ENCODE measurements at regions not wholly inside any gene's neighbourhood (a gene's known extent, or its start where the extent isn't known, plus 50 kb on each side); places are given as distances from the start of the nearest gene placed in this dataset.

DNA sequence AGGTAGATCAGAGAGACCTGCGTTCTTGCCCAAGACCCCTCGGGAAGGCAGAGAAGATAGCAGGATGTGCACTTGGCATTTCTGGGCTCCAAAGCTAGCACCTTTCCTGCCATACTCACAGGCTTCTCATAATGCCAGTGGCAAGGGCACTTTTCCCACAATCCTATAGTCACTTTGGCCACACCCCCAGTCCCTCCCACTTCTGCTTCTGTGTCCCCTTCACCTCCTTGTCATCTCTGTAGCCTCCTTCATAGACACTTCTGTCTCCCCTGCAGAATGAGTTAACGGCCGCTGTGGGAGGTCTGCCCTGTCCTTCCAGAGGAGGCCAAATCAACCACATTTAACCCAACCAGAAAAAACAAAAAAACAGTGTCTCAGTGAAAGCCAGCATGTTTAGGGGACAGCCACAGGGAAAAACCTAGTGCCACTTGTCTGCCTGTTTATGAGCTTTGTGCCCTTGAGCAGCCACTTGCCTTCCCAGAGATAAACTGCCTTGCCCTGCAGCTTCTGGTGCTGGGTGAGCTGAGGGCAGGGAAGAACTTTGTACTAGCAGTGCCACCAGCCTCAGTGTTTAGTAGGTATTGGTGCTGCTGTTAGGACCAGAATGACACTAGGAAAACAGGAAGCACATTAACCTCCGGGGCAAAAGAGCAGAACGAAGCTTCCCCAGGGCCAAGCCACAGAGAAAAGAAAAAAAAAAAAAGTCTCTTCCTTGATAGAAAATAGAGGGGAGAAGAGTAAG, 193.0 kb upstream of the PWP1 start:
- 54 to 62% methylated on average over 6 of the region's 6 CpGs for WGBS, 2 donors
- DNase-seq (no peak), ATAC-seq (ENCODE audit: insufficient read depth, low FRiP score) (no peak)

DNA sequence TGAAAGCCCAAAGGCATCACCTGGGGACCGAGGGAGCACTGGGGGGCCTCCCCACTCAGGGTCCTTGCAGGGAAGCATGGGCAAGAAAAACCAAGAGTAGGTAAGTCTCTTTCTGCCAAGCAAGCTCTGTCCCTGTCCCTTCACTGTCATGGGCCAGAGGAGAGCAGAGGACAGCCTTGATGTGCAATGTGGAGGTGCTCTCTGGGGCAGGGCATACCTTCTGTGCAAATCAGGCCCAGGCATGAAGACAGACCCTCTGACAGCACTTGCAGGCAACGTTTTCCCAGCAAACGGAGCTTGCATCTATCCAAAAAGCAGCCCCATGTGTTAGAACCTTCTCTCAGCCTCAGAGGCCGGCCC, 192.5 kb upstream of the PWP1 start:
- no peaks in the 10 kb centered on the region for H3K36me3 ChIP-seq (ENCODE audit: control insufficient read depth in 4 of 4, insufficient read depth in 4 of 4, low read length in 4 of 4)
- whole genome bisulfite sequencing, 2 donors, result 73 to 80% methylated on average over 4 of the region's 4 CpGs

More for the DNA sequence above, 193.0 kb upstream of the PWP1 start:
- Histone ChIP-seq H3K27me3 (ENCODE audit: control insufficient read depth in 3 of 3, insufficient read depth in 3 of 3, low read length in 2 of 3) (no peaks in the 10 kb centered on the region), H3K36me3 (ENCODE audit: control insufficient read depth in 4 of 4, insufficient read depth in 4 of 4, low read length in 4 of 4) (no peaks in the 10 kb centered on the region), H3K4me1 (ENCODE audit: control insufficient read depth in 5 of 5, insufficient read depth in 5 of 5, low read length in 5 of 5) (no peaks in the 10 kb centered on the region), H3K9me3 (ENCODE audit: control insufficient read depth in 4 of 4, insufficient read depth in 3 of 4, low read length in 3 of 4) (peaks cover 0 to 2% (median 0%) of the 10 kb centered on the region in 4 donors), H3K27ac (ENCODE audit: low read depth in 1 of 2, low read length in 1 of 2) (no peak overlapping the region), H3K4me3 (no peak overlapping the region), H3K9ac (ENCODE audit: insufficient read depth in 1 of 2, low read length in 2 of 2) (no peak overlapping the region)
- TF ChIP-seq, protein P1, sequence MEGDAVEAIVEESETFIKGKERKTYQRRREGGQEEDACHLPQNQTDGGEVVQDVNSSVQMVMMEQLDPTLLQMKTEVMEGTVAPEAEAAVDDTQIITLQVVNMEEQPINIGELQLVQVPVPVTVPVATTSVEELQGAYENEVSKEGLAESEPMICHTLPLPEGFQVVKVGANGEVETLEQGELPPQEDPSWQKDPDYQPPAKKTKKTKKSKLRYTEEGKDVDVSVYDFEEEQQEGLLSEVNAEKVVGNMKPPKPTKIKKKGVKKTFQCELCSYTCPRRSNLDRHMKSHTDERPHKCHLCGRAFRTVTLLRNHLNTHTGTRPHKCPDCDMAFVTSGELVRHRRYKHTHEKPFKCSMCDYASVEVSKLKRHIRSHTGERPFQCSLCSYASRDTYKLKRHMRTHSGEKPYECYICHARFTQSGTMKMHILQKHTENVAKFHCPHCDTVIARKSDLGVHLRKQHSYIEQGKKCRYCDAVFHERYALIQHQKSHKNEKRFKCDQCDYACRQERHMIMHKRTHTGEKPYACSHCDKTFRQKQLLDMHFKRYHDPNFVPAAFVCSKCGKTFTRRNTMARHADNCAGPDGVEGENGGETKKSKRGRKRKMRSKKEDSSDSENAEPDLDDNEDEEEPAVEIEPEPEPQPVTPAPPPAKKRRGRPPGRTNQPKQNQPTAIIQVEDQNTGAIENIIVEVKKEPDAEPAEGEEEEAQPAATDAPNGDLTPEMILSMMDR (IDR thresholded peaks at IDR 0.05; ENCODE audit: control extremely low read depth, extremely low read depth), result no peak

DNA sequence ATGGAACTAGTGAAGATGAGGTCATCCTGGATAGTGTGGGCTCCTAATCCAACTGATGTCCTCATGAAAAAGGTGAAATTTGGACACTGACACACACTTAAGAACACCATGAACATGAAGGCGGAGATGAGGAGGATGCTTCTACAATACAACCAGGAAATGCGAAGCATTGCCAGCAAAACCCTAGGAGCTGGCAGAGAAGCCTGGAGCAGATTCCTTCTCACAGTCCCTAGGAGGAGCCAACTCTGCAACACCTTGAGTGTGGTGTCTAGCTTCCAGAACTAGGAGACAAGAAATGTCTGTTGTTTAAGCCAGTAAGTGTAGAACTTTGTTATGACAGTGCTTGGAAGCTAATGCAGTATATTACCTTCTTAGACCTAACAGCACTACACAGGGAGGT, 191.9 kb upstream of the PWP1 start:
- Histone ChIP-seq H3K9me3 (ENCODE audit: control insufficient read depth in 4 of 4, insufficient read depth in 3 of 4, low read length in 3 of 4) (peaks cover 0 to 2% (median 0%) of the 10 kb centered on the region in 4 donors), H3K27me3 (ENCODE audit: control insufficient read depth in 3 of 3, insufficient read depth in 3 of 3, low read length in 2 of 3) (no peaks in the 10 kb centered on the region), H3K9ac (ENCODE audit: insufficient read depth in 1 of 2, low read length in 2 of 2) (no peak overlapping the region), H3K4me3 (no peak overlapping the region), H3K4me1 (ENCODE audit: control insufficient read depth in 5 of 5, insufficient read depth in 5 of 5, low read length in 5 of 5) (no peaks in the 10 kb centered on the region), H3K36me3 (ENCODE audit: control insufficient read depth in 4 of 4, insufficient read depth in 4 of 4, low read length in 4 of 4) (no peaks in the 10 kb centered on the region), H3K27ac (ENCODE audit: low read depth in 1 of 2, low read length in 1 of 2) (no peak overlapping the region)
- no peak for DNase-seq
- WGBS, 2 donors, result 92 to 93% methylated on average over 2 of the region's 2 CpGs
- TF ChIP-seq, protein P1 (IDR thresholded peaks at IDR 0.05; ENCODE audit: control extremely low read depth, extremely low read depth), result no peak
- ATAC-seq (ENCODE audit: insufficient read depth, low FRiP score), result no peak

More for the DNA sequence above, 192.5 kb upstream of the PWP1 start:
- Histone ChIP-seq H3K9ac (ENCODE audit: insufficient read depth in 1 of 2, low read length in 2 of 2) (no peak overlapping the region), H3K9me3 (ENCODE audit: control insufficient read depth in 4 of 4, insufficient read depth in 3 of 4, low read length in 3 of 4) (peaks cover 0 to 2% (median 0%) of the 10 kb centered on the region in 4 donors), H3K27me3 (ENCODE audit: control insufficient read depth in 3 of 3, insufficient read depth in 3 of 3, low read length in 2 of 3) (no peaks in the 10 kb centered on the region), H3K27ac (ENCODE audit: low read depth in 1 of 2, low read length in 1 of 2) (no peak overlapping the region), H3K4me3 (no peak overlapping the region), H3K4me1 (ENCODE audit: control insufficient read depth in 5 of 5, insufficient read depth in 5 of 5, low read length in 5 of 5) (no peaks in the 10 kb centered on the region)
- no peak for ATAC-seq (ENCODE audit: insufficient read depth, low FRiP score)
- TF ChIP-seq, protein P1 (IDR thresholded peaks at IDR 0.05; ENCODE audit: control extremely low read depth, extremely low read depth), result no peak
- DNase-seq, result no peak

DNA sequence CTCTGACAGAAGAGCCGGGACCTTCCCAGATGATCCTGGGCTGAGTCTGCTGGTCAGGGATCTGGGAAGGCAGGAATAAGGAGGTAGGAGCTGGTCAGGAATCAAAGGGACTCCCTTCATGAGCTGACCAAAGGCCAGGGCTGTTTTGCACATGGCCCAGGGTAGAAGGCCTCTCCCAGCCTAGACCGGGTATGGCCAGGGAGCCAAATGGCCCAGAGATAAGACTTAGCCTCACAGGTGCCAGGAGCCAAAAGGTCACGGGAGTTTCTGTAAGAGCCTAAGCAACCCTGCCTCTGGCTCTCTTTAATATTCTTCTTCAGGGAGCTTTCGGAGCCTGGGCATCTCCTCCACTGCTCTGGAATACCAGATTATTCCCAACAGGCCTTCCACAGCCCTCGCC, 191.3 kb upstream of the PWP1 start:
- no peak overlapping the region for H3K9ac ChIP-seq (ENCODE audit: insufficient read depth in 1 of 2, low read length in 2 of 2)
- H3K27ac ChIP-seq (ENCODE audit: low read depth in 1 of 2, low read length in 1 of 2), result no peak overlapping the region
- no peaks in the 10 kb centered on the region for H3K27me3 ChIP-seq (ENCODE audit: control insufficient read depth in 3 of 3, insufficient read depth in 3 of 3, low read length in 2 of 3)
- ATAC-seq (ENCODE audit: insufficient read depth, low FRiP score), result no peak
- peaks cover 0 to 2% (median 0%) of the 10 kb centered on the region in 4 donors for H3K9me3 ChIP-seq (ENCODE audit: control insufficient read depth in 4 of 4, insufficient read depth in 3 of 4, low read length in 3 of 4)
- no peaks in the 10 kb centered on the region for H3K36me3 ChIP-seq (ENCODE audit: control insufficient read depth in 4 of 4, insufficient read depth in 4 of 4, low read length in 4 of 4)
- DNase-seq, result no peak
- no peak overlapping the region for H3K4me3 ChIP-seq
- 93 to 94% methylated on average over 5 of the region's 5 CpGs for WGBS, 2 donors
- no peaks in the 10 kb centered on the region for H3K4me1 ChIP-seq (ENCODE audit: control insufficient read depth in 5 of 5, insufficient read depth in 5 of 5, low read length in 5 of 5)
- TF ChIP-seq, protein P1 (IDR thresholded peaks at IDR 0.05; ENCODE audit: control extremely low read depth, extremely low read depth), result no peak

Measured in lung (tissue), 11 donors.